Lung (tissue), 11 donors: ENCODE measurements at regions not wholly inside any gene's neighbourhood (a gene's known extent, or its start where the extent isn't known, plus 50 kb on each side); places are given as distances from the start of the nearest gene placed in this dataset.

ENCODE experiments used
- ATAC-seq: fragments of 200-7000 bp; cut with Tn5 transposase; one replicate; pipeline ENCODE4 v1.9.1; 2020; ENCODE audit warnings: moderate number of reproducible peaks; ENCODE audit not compliant: insufficient read depth, low FRiP score
- DNase-seq, 3 donors: peaks; one replicate each; pipeline ENCODE4 v3.0.0-alpha.2; 2013 to 2017
- H3K27ac ChIP-seq, 2 donors: one replicate each; pipeline ENCODE4 v1.5.1; 2013; ENCODE audit warnings: mild to moderate bottlenecking in 2 of 2, moderate library complexity in 2 of 2, control low read depth in 1 of 2, inconsistent platforms in 1 of 2, low read depth in 1 of 2, low read length in 1 of 2
- H3K27me3 ChIP-seq, 3 donors: one replicate each; pipeline ENCODE4 v1.5.1; 2013; ENCODE audit warnings: low read length in 2 of 3; ENCODE audit not compliant: control insufficient read depth in 3 of 3, insufficient read depth in 3 of 3
- H3K36me3 ChIP-seq, 4 donors: one replicate each; pipeline ENCODE4 v1.5.1; 2013; ENCODE audit warnings: low read length in 4 of 4, mild to moderate bottlenecking in 1 of 4, moderate library complexity in 1 of 4; ENCODE audit not compliant: control insufficient read depth in 4 of 4, insufficient read depth in 4 of 4
- H3K4me1 ChIP-seq, 5 donors: one replicate each; pipeline ENCODE4 v1.5.1; 2013; ENCODE audit warnings: low read length in 5 of 5, mild to moderate bottlenecking in 2 of 5, moderate library complexity in 1 of 5; ENCODE audit not compliant: control insufficient read depth in 5 of 5, insufficient read depth in 5 of 5
- H3K4me3 ChIP-seq: one replicate; pipeline ENCODE4 v1.5.1; 2013; ENCODE audit warnings: mild to moderate bottlenecking, control low read depth, moderate library complexity
- H3K9ac ChIP-seq, 2 donors: one replicate each; pipeline ENCODE4 v1.5.1; 2013; ENCODE audit warnings: low read length in 2 of 2, control low read depth in 1 of 2; ENCODE audit not compliant: insufficient read depth in 1 of 2
- H3K9me3 ChIP-seq, 4 donors: one replicate each; pipeline ENCODE4 v1.5.1; 2013; ENCODE audit warnings: low read length in 3 of 4, mild to moderate bottlenecking in 1 of 4, moderate library complexity in 1 of 4; ENCODE audit not compliant: control insufficient read depth in 4 of 4, insufficient read depth in 3 of 4
- WGBS, 2 donors: extraction: QIAGEN DNeasy Blood & Tissue Kit; methylation state at CpG; one replicate each; pipeline ENCODE4 v1.1.7; 2013; 5-methylcytosine and 5-hydroxymethylcytosine counted together
- TF ChIP-seq, protein P1 (sequence below): IDR thresholded peaks from 2 replicates; pipeline ENCODE4 v1.5.1; 2012; ENCODE audit warnings: mild to moderate bottlenecking; ENCODE audit errors: control extremely low read depth, extremely low read depth
- donor health status: control.
- donor health status: control.
- donor health status: Bipolar disorder and iron deficiency.
- donor health status: healthy.
- donor health status: DM: yes; HTN: yes; CAD: no.

DNA sequence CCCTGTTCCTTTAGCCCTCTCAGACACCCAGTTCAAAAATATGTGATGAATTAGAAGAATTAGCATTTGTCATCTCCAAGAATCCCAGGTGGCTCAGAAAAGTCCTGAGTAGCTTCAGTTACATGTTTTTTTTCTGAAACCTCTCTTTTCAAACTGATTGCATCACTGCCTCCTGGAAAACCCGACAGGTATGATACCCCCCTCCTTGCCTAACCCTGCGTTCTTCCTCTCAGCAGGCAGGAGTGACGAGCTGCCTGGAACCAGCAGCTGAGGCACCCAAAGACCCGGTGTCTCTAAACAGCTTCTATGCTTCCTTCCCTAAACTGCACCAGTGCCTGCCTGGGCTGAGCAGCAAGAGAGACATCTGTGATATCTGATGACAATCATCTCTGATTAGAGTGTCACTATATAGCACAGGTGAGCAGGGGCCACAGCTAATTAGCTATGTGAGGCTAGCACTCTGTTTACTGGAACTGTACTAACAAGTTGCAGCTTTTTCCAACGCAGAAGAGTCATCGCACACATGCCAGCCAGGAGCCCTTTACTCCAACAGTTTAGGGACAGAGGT lies 376.4 kb upstream of the ATP5MC3 start:
- H3K4me1 ChIP-seq, result no peaks in the 10 kb centered on the region
- TF ChIP-seq, protein P1, sequence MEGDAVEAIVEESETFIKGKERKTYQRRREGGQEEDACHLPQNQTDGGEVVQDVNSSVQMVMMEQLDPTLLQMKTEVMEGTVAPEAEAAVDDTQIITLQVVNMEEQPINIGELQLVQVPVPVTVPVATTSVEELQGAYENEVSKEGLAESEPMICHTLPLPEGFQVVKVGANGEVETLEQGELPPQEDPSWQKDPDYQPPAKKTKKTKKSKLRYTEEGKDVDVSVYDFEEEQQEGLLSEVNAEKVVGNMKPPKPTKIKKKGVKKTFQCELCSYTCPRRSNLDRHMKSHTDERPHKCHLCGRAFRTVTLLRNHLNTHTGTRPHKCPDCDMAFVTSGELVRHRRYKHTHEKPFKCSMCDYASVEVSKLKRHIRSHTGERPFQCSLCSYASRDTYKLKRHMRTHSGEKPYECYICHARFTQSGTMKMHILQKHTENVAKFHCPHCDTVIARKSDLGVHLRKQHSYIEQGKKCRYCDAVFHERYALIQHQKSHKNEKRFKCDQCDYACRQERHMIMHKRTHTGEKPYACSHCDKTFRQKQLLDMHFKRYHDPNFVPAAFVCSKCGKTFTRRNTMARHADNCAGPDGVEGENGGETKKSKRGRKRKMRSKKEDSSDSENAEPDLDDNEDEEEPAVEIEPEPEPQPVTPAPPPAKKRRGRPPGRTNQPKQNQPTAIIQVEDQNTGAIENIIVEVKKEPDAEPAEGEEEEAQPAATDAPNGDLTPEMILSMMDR, result no peak
- 42 to 54% methylated on average over 6 of the region's 6 CpGs for WGBS, 2 donors
- H3K27me3 ChIP-seq, result no peaks in the 10 kb centered on the region
- H3K9ac ChIP-seq, result no peak overlapping the region
- H3K9me3 ChIP-seq, result no peaks in the 10 kb centered on the region
- DNase-seq, result no peak
- ATAC-seq, result no peak
- H3K4me3 ChIP-seq, result no peak overlapping the region
- no peak overlapping the region for H3K27ac ChIP-seq
- no peaks in the 10 kb centered on the region for H3K36me3 ChIP-seq

- ATAC-seq (no peak), DNase-seq (no peak)
- no peaks in the 10 kb centered on the region for H3K4me1 ChIP-seq
- H3K4me3 ChIP-seq, result no peak overlapping the region
- H3K9me3 ChIP-seq, result no peaks in the 10 kb centered on the region
- H3K27ac ChIP-seq, result no peak overlapping the region
- no peaks in the 10 kb centered on the region for H3K36me3 ChIP-seq
- TF ChIP-seq, protein P1, result no peak
- H3K27me3 ChIP-seq, result no peaks in the 10 kb centered on the region
- whole genome bisulfite sequencing, 2 donors, result 43 to 70% methylated on average over 2 of the region's 2 CpGs
- no peak overlapping the region for H3K9ac ChIP-seq
These were observed 372.4 kb upstream of the ATP5MC3 start for GRCh38 chr2:175553910-175554309.

GRCh38 chr2:175552902-175553301 lies 371.4 kb upstream of the ATP5MC3 start:
- TF ChIP-seq, protein P1, result no peak
- Histone ChIP-seq H3K27me3 (no peaks in the 10 kb centered on the region), H3K4me3 (no peak overlapping the region), H3K4me1 (no peaks in the 10 kb centered on the region), H3K9ac (no peak overlapping the region), H3K36me3 (no peaks in the 10 kb centered on the region), H3K27ac (no peak overlapping the region), H3K9me3 (no peaks in the 10 kb centered on the region)
- 8 to 25% methylated on average over 1 of the region's 1 CpG for whole genome bisulfite sequencing, 2 donors
- no peak for DNase-seq
- no peak for ATAC-seq

DNA sequence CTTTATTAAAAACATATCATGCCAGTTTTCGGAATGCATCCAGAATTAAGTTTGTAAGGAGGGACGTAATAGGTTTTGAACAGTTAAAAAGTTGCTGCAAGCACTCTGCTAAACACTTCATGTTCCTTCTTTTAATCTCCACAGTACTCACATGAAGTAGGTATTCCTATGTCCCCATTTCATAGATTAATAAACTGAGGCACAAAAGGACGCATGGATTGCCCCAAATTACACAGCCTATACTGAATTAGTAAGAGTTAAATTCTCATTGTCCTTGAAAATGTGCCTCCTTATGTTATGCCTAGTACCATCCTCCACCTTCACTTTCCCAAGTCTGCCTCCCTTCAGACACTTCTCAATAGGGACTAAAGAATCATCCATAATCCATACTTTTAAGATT lies 358.9 kb upstream of the ATP5MC3 start:
- Histone ChIP-seq H3K27ac (no peak overlapping the region), H3K27me3 (no peaks in the 10 kb centered on the region), H3K4me3 (no peak overlapping the region), H3K9me3 (no peaks in the 10 kb centered on the region), H3K36me3 (no peaks in the 10 kb centered on the region), H3K4me1 (no peaks in the 10 kb centered on the region), H3K9ac (no peak overlapping the region)
- WGBS, 2 donors, result 94 to 95% methylated on average over 3 of the region's 3 CpGs
- TF ChIP-seq, protein P1, result no peak
- no peak for ATAC-seq
- no peak for DNase-seq
